GM21619 (cell line): ENCODE measurements at regions not wholly inside any gene's neighbourhood (a gene's known extent, or its start where the extent isn't known, plus 50 kb on each side); places are given as distances from the start of the nearest gene placed in this dataset.

Experiments used
- ATAC-seq: cut with Tn5 transposase; IDR thresholded peaks from one replicate; pipeline ENCODE4 v1.9.1; 2021; ENCODE audit not compliant: unreplicated experiment

- ATAC-seq: no peak
Measured at GRCh38 chr16:86823888-86824671, 245.7 kb downstream of the FOXL1 start.

- ATAC-seq: no peak
Measured at GRCh38 chr16:86824751-86825296, 246.5 kb downstream of the FOXL1 start.

- ATAC-seq: no peak
Measured at GRCh38 chr16:86825631-86826030, 247.3 kb downstream of the FOXL1 start.

- ATAC-seq: no peak
Measured at GRCh38 chr16:86826941-86827340, 248.6 kb downstream of the FOXL1 start.

GRCh38 chr16:86827521-86827920 lies 249.2 kb downstream of the FOXL1 start:
- no peak for ATAC-seq

- ATAC-seq: no peak
Measured at GRCh38 chr16:86828202-86828601, 249.9 kb downstream of the FOXL1 start.

GRCh38 chr16:86828653-86829052 lies 250.3 kb downstream of the FOXL1 start:
- no peak for ATAC-seq

- ATAC-seq: no peak
Measured at GRCh38 chr16:86831366-86831765, 253.0 kb downstream of the FOXL1 start.

GRCh38 chr16:86833136-86833535 lies 254.8 kb downstream of the FOXL1 start:
- no peak for ATAC-seq

- no peak for ATAC-seq
Measured at GRCh38 chr16:86834451-86835035, 256.2 kb downstream of the FOXL1 start.

- no peak for ATAC-seq
Measured at GRCh38 chr16:86835982-86836381, 257.6 kb downstream of the FOXL1 start.

GRCh38 chr16:86836503-86837129 lies 258.3 kb downstream of the FOXL1 start:
- no peak for ATAC-seq

GRCh38 chr16:86843812-86844211 lies 265.5 kb downstream of the FOXL1 start:
- ATAC-seq: no peak

GRCh38 chr16:86844695-86845094 lies 266.3 kb downstream of the FOXL1 start:
- ATAC-seq: no peak

- no peak for ATAC-seq
Measured at GRCh38 chr16:86846136-86846535, 267.8 kb downstream of the FOXL1 start.

GRCh38 chr16:86848821-86849220 lies 270.5 kb downstream of the FOXL1 start:
- no peak for ATAC-seq

GRCh38 chr16:86850670-86851069 lies 272.3 kb downstream of the FOXL1 start:
- ATAC-seq: no peak

- no peak for ATAC-seq
Measured at GRCh38 chr16:86852135-86852534, 273.8 kb downstream of the FOXL1 start.

- no peak for ATAC-seq
Measured at GRCh38 chr16:86854058-86854621, 275.8 kb downstream of the FOXL1 start.

GRCh38 chr16:86854626-86855294 lies 276.4 kb downstream of the FOXL1 start:
- no peak for ATAC-seq

GRCh38 chr16:86856946-86857586 lies 278.7 kb downstream of the FOXL1 start:
- ATAC-seq: no peak
